ENCODE measurements at regions not wholly inside any gene's neighbourhood (a gene's known extent, or its start where the extent isn't known, plus 50 kb on each side); places are given as distances from the start of the nearest gene placed in this dataset.

- TF ChIP-seq, protein P1, sequence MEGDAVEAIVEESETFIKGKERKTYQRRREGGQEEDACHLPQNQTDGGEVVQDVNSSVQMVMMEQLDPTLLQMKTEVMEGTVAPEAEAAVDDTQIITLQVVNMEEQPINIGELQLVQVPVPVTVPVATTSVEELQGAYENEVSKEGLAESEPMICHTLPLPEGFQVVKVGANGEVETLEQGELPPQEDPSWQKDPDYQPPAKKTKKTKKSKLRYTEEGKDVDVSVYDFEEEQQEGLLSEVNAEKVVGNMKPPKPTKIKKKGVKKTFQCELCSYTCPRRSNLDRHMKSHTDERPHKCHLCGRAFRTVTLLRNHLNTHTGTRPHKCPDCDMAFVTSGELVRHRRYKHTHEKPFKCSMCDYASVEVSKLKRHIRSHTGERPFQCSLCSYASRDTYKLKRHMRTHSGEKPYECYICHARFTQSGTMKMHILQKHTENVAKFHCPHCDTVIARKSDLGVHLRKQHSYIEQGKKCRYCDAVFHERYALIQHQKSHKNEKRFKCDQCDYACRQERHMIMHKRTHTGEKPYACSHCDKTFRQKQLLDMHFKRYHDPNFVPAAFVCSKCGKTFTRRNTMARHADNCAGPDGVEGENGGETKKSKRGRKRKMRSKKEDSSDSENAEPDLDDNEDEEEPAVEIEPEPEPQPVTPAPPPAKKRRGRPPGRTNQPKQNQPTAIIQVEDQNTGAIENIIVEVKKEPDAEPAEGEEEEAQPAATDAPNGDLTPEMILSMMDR (conservative IDR thresholded peaks at IDR 0.05 in 1 of 2, IDR thresholded peaks at IDR 0.05 in 1 of 2; ENCODE audit: extremely low read depth in 1 of 2, insufficient read depth in 1 of 2, low read depth in 1 of 2, low read length in 2 of 2), result no peak
- no peak for TF ChIP-seq EZH2 (IDR thresholded peaks at IDR 0.05; ENCODE audit: borderline replicate concordance, low read length)
These were observed 101.3 kb downstream of the QRSL1 start for GRCh38 chr6:106730718-106731117.
